ENCODE measurements at regions not wholly inside any gene's neighbourhood (a gene's known extent, or its start where the extent isn't known, plus 50 kb on each side); places are given as distances from the start of the nearest gene placed in this dataset.

GRCh38 chr6:8588176-8588575 is 152.8 kb upstream of the SLC35B3 start:
- dilution Hi-C loops (cut with MboI; ENCODE audit: extremely low pct_ligation_motif_present, low sequenced_read_pairs) (no loop called here), intact Hi-C loops (cut with micrococcal nuclease) (no loop called here)
- Histone ChIP-seq H4K20me1 (replicated peaks; ENCODE audit: control insufficient read depth, extremely low read depth, insufficient read depth, low read length) (no peaks in the 10 kb centered on the region), H3K9ac (replicated peaks; ENCODE audit: extremely low read depth, insufficient read depth, low read length) (no peak overlapping the region), H3K79me2 (ENCODE audit: control insufficient read depth, insufficient read depth, low read length) (no peaks in the 10 kb centered on the region), H3K4me2 (ENCODE audit: insufficient read depth, low read length) (no peak overlapping the region), H3K36me3 (ENCODE audit: control insufficient read depth in 2 of 2, extremely low read depth in 1 of 2, insufficient read depth in 2 of 2, low read length in 2 of 2) (no peaks in the 10 kb centered on the region), H3K9me3 (replicated peaks; ENCODE audit: control insufficient read depth, insufficient read depth, low read length) (no peaks in the 10 kb centered on the region), H3K27me3 (ENCODE audit: control insufficient read depth in 2 of 2, insufficient read depth in 2 of 2, low read length in 2 of 2) (no peaks in the 10 kb centered on the region), H3K9me1 (replicated peaks; ENCODE audit: control insufficient read depth, extremely low read depth, insufficient read depth, low read length) (no peaks in the 10 kb centered on the region), H3K4me3 (replicated peaks in 1 of 3; ENCODE audit: insufficient read depth in 1 of 3, low read depth in 1 of 3, low read length in 3 of 3) (no peak overlapping the region), H3K27ac (ENCODE audit: insufficient read depth, low read depth, low read length) (no peak overlapping the region), H3K4me1 (ENCODE audit: control insufficient read depth, extremely low read depth, insufficient read depth, low read length) (no peaks in the 10 kb centered on the region), H2AFZ (ENCODE audit: low read depth, low read length) (no peak overlapping the region)
- DNase-seq (ENCODE audit: low read depth, low spot score): no peak
- TF ChIP-seq EZH2 (IDR thresholded peaks at IDR 0.05; ENCODE audit: borderline replicate concordance, low read depth, low read length, severe bottlenecking): no peak
- TF ChIP-seq POLR2A (IDR thresholded peaks at IDR 0.05; ENCODE audit: low read depth, low read length): no peak
- no peak for TF ChIP-seq MAX (IDR thresholded peaks at IDR 0.05; ENCODE audit: insufficient read depth, insufficient read length)
- TF ChIP-seq POLR2AphosphoS5 (IDR thresholded peaks at IDR 0.05; ENCODE audit: insufficient read depth, low read depth, low read length): no peak
- POLR2A ChIA-PET: no interaction called here
- CTCF ChIA-PET: no interaction called here
- no TSS peak for BruUV-seq (replicated peaks)
- FAIRE-seq: no peak

DNA sequence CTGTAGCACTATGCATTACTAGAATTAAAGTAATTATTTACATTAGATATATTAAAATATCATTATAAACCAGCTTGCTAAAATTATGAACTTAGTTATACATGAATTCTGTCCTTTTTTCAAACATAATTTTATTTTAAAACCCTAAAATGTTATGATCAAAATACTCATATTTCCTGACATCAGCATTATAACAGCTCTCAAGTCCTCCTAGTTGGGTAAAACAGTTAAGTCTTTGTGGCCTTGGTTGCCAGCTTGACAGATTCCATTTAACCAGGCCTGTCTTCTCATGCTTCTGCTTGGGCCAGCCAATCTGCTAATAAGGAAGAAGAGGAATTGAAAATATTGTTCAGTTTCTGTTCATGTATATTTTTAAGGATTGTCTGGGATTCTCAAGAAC is 147.9 kb upstream of the SLC35B3 start:
- ChIA-PET POLR2A (no interaction called here), CTCF (no interaction called here)
- no peaks in the 10 kb centered on the region for H3K9me3 ChIP-seq (replicated peaks; ENCODE audit: control insufficient read depth, insufficient read depth, low read length)
- dilution Hi-C loops (cut with MboI; ENCODE audit: extremely low pct_ligation_motif_present, low sequenced_read_pairs) (no loop called here), intact Hi-C loops (cut with micrococcal nuclease) (no loop called here)
- no peak for FAIRE-seq
- TF ChIP-seq JUN (IDR thresholded peaks at IDR 0.05; ENCODE audit: borderline replicate concordance, insufficient read depth, insufficient read length, low read depth) (no peak), FOS (IDR thresholded peaks at IDR 0.05; ENCODE audit: borderline replicate concordance, insufficient read depth, low read length) (no peak), EZH2 (IDR thresholded peaks at IDR 0.05; ENCODE audit: borderline replicate concordance, low read depth, low read length, severe bottlenecking) (no peak), GATA2 (IDR thresholded peaks at IDR 0.05; ENCODE audit: insufficient read depth, insufficient read length, low read depth, low read length) (no peak), POLR2AphosphoS5 (IDR thresholded peaks at IDR 0.05; ENCODE audit: insufficient read depth, low read depth, low read length) (no peak), MYC (IDR thresholded peaks at IDR 0.05; ENCODE audit: low read depth, low read length) (no peak), MAX (IDR thresholded peaks at IDR 0.05; ENCODE audit: insufficient read depth, insufficient read length) (no peak), POLR2A (IDR thresholded peaks at IDR 0.05; ENCODE audit: low read depth, low read length) (no peak)
- TF ChIP-seq, protein P1, sequence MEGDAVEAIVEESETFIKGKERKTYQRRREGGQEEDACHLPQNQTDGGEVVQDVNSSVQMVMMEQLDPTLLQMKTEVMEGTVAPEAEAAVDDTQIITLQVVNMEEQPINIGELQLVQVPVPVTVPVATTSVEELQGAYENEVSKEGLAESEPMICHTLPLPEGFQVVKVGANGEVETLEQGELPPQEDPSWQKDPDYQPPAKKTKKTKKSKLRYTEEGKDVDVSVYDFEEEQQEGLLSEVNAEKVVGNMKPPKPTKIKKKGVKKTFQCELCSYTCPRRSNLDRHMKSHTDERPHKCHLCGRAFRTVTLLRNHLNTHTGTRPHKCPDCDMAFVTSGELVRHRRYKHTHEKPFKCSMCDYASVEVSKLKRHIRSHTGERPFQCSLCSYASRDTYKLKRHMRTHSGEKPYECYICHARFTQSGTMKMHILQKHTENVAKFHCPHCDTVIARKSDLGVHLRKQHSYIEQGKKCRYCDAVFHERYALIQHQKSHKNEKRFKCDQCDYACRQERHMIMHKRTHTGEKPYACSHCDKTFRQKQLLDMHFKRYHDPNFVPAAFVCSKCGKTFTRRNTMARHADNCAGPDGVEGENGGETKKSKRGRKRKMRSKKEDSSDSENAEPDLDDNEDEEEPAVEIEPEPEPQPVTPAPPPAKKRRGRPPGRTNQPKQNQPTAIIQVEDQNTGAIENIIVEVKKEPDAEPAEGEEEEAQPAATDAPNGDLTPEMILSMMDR (IDR thresholded peaks at IDR 0.05; ENCODE audit: extremely low read depth in 1 of 2, insufficient read depth in 1 of 2, low read depth in 1 of 2, low read length in 2 of 2): no peak
- H3K4me3 ChIP-seq (replicated peaks in 1 of 3; ENCODE audit: insufficient read depth in 1 of 3, low read depth in 1 of 3, low read length in 3 of 3): no peak overlapping the region
- H3K27ac ChIP-seq (ENCODE audit: insufficient read depth, low read depth, low read length): no peak overlapping the region
- no peaks in the 10 kb centered on the region for H3K79me2 ChIP-seq (ENCODE audit: control insufficient read depth, insufficient read depth, low read length)
- no peaks in the 10 kb centered on the region for H3K27me3 ChIP-seq (ENCODE audit: control insufficient read depth in 2 of 2, insufficient read depth in 2 of 2, low read length in 2 of 2)
- no peak overlapping the region for H3K4me2 ChIP-seq (ENCODE audit: insufficient read depth, low read length)
- H2AFZ ChIP-seq (ENCODE audit: low read depth, low read length): no peak overlapping the region
- no peak for DNase-seq (ENCODE audit: low read depth, low spot score)
- no peak overlapping the region for H3K9ac ChIP-seq (replicated peaks; ENCODE audit: extremely low read depth, insufficient read depth, low read length)
- no peaks in the 10 kb centered on the region for H4K20me1 ChIP-seq (replicated peaks; ENCODE audit: control insufficient read depth, extremely low read depth, insufficient read depth, low read length)
- no TSS peak for BruUV-seq (replicated peaks)
- no peaks in the 10 kb centered on the region for H3K36me3 ChIP-seq (ENCODE audit: control insufficient read depth in 2 of 2, extremely low read depth in 1 of 2, insufficient read depth in 2 of 2, low read length in 2 of 2)
- no peaks in the 10 kb centered on the region for H3K4me1 ChIP-seq (ENCODE audit: control insufficient read depth, extremely low read depth, insufficient read depth, low read length)
- no peaks in the 10 kb centered on the region for H3K9me1 ChIP-seq (replicated peaks; ENCODE audit: control insufficient read depth, extremely low read depth, insufficient read depth, low read length)
